VCaP (cell line): ENCODE measurements at regions not wholly inside any gene's neighbourhood (a gene's known extent, or its start where the extent isn't known, plus 50 kb on each side); places are given as distances from the start of the nearest gene placed in this dataset.

ENCODE experiments used
- H3K27ac ChIP-seq: fragments of 450-650 bp; 2 replicates; pipeline ENCODE4 v1.5.1; 2017
- TF ChIP-seq, protein P1 (sequence below): fragments of 450-650 bp; conservative IDR thresholded peaks from 2 replicates; pipeline ENCODE4 v1.5.1; 2017; ENCODE audit warnings: mild to moderate bottlenecking, moderate library complexity

DNA sequence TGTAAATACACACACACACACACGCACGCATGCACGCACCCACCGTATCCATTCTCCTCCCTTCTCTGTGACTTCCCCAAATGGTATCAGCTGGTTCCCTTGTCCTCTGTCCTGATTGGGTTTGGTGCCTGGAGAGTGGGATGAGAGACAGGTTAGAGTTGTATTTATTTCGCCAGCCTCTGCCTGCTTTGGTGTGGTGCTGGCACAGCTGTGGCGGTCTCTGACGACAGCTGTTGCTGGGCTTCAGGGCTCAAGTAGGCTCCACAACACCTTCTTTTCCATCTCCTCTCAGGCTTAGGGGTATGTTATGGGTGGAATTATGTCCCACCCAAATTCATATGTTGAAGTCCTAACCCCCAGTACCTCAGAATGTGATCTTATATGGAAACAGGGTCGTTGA lies 94.9 kb upstream of the ITGA6 start:
- TF ChIP-seq, protein P1, sequence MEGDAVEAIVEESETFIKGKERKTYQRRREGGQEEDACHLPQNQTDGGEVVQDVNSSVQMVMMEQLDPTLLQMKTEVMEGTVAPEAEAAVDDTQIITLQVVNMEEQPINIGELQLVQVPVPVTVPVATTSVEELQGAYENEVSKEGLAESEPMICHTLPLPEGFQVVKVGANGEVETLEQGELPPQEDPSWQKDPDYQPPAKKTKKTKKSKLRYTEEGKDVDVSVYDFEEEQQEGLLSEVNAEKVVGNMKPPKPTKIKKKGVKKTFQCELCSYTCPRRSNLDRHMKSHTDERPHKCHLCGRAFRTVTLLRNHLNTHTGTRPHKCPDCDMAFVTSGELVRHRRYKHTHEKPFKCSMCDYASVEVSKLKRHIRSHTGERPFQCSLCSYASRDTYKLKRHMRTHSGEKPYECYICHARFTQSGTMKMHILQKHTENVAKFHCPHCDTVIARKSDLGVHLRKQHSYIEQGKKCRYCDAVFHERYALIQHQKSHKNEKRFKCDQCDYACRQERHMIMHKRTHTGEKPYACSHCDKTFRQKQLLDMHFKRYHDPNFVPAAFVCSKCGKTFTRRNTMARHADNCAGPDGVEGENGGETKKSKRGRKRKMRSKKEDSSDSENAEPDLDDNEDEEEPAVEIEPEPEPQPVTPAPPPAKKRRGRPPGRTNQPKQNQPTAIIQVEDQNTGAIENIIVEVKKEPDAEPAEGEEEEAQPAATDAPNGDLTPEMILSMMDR, result no peak
- no peak overlapping the region for H3K27ac ChIP-seq

DNA sequence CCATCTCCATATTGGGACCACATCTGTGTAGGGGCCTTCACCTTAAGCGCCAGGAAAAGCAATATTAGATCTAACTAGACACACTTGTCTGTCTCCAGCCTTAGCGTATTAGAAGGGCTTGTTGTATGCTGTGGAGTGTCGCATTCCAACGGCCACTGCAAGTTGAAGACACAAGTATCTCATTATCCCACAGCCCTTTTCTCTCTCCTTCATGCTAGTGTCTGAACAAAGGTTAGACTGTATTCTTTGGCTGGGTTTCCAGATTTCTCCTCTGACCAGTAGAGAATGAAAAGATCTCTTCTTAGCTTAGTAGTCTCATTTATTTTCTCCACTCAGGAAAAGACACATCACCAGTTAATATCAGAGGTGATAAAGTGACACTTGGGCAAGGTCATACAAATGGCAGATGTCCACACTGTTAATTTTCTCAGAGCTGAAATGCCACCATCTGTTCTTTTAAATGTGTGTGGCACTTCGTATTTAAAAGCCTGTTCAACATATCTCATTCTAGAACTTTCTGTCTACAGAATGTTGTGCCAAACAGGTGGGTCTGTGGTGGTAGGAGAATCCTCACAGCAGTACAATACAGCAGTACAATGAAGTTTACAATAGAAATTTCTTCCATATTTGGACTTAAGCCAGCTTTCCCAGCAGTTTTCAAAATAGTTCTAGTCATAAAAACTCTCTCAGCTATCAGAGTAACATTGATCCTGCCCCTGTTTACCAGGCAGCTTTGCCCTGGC lies 94.0 kb upstream of the ITGA6 start:
- TF ChIP-seq, protein P1, result no peak
- no peak overlapping the region for H3K27ac ChIP-seq

- no peak overlapping the region for H3K27ac ChIP-seq
- TF ChIP-seq, protein P1, result no peak
These were observed 93.4 kb upstream of the ITGA6 start for GRCh38 chr2:172333978-172334330.

- TF ChIP-seq, protein P1, result no peak
- no peak overlapping the region for H3K27ac ChIP-seq
These were observed 92.4 kb upstream of the ITGA6 start for GRCh38 chr2:172334988-172335387.

DNA sequence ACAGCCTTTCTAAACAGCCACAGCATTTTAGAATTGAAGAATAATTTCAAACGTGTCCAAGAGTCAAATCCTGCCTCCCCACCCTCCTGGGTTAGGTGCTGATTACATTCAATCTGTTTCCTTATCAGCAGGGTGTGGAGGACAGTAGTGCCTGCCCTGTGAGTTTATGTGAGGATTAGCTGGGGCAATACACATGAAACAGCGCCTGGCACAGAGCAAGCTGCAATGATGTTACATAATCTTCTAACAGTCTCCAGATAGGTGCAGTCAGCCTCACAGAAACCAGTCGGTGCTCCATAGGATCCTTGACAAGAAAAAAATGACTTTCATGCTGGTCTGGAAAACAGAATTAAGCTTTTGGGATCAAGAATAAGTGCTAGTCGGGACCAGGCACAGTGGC lies 91.7 kb upstream of the ITGA6 start:
- TF ChIP-seq, protein P1, result no peak

DNA sequence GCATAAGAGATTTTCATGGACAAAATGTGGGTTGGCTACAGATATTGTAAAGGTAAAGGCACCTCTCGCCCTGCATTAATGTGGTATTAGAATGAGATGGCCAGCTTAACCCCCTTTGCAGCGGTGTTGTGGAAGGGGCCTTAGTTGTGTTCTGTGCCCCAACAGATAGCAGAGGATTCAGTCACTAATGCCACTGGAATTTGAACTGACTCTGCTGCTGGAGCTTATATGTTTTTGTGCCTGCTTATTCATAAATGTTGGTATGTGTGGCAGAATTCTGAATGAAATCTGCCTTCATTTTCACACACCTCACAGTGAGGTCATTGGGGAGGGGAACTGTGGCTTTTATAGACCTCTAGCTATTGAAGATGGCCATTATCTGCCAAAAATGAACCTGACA lies 90.7 kb upstream of the ITGA6 start:
- no peak overlapping the region for H3K27ac ChIP-seq
- TF ChIP-seq, protein P1, result no peak

More for the DNA sequence above, 91.7 kb upstream of the ITGA6 start:
- H3K27ac ChIP-seq, result no peak overlapping the region

- no peak overlapping the region; the same call in 1 of the 2 replicates for H3K27ac ChIP-seq
- TF ChIP-seq, protein P1, result no peak
These were observed 87.9 kb upstream of the ITGA6 start for GRCh38 chr2:172339371-172340010.
